ENCODE measurements at regions not wholly inside any gene's neighbourhood (a gene's known extent, or its start where the extent isn't known, plus 50 kb on each side); places are given as distances from the start of the nearest gene placed in this dataset.

GRCh38 chr13:33953203-33953602, 135.3 kb downstream of the RFC3 start:
- DNase-seq (ENCODE audit: low read depth, low spot score), result no peak

- no peak for DNase-seq (ENCODE audit: low read depth, low spot score)
Observed at GRCh38 chr13:33953781-33954180, 135.8 kb downstream of the RFC3 start.

GRCh38 chr13:33956346-33956745, 138.4 kb downstream of the RFC3 start:
- no peak for DNase-seq (ENCODE audit: low read depth, low spot score)

- no peak for DNase-seq (ENCODE audit: low read depth, low spot score)
Observed at GRCh38 chr13:33957497-33957905, 139.6 kb downstream of the RFC3 start.

GRCh38 chr13:33958964-33959363, 141.0 kb downstream of the RFC3 start:
- no peak for DNase-seq (ENCODE audit: low read depth, low spot score)

- no peak for DNase-seq (ENCODE audit: low read depth, low spot score)
Observed at GRCh38 chr13:33963134-33963533, 145.2 kb downstream of the RFC3 start.

- DNase-seq (ENCODE audit: low read depth, low spot score), result no peak
Observed at GRCh38 chr13:33963895-33964294, 145.9 kb downstream of the RFC3 start.

- DNase-seq (ENCODE audit: low read depth, low spot score), result no peak
Observed at GRCh38 chr13:33968520-33969507, 150.9 kb downstream of the RFC3 start.

- no peak for DNase-seq (ENCODE audit: low read depth, low spot score)
Observed at GRCh38 chr13:33970746-33971561, 153.0 kb downstream of the RFC3 start.

- no peak for DNase-seq (ENCODE audit: low read depth, low spot score)
Observed at GRCh38 chr13:33971562-33971819, 153.5 kb downstream of the RFC3 start.

GRCh38 chr13:33973194-33973593, 155.2 kb downstream of the RFC3 start:
- no peak for DNase-seq (ENCODE audit: low read depth, low spot score)

GRCh38 chr13:33976965-33977364, 159.0 kb downstream of the RFC3 start:
- no peak for DNase-seq (ENCODE audit: low read depth, low spot score)

- DNase-seq (ENCODE audit: low read depth, low spot score), result no peak
Observed at GRCh38 chr13:33978653-33979052, 160.7 kb downstream of the RFC3 start.

GRCh38 chr13:33992881-33993336, 175.0 kb downstream of the RFC3 start:
- DNase-seq (ENCODE audit: low read depth, low spot score), result no peak

- no peak for DNase-seq (ENCODE audit: low read depth, low spot score)
Observed at GRCh38 chr13:33994198-33994597, 176.2 kb downstream of the RFC3 start.

- DNase-seq (ENCODE audit: low read depth, low spot score), result no peak
Observed at GRCh38 chr13:33994826-33995502, 177.0 kb downstream of the RFC3 start.

- no peak for DNase-seq (ENCODE audit: low read depth, low spot score)
Observed at GRCh38 chr13:33996636-33997035, 178.7 kb downstream of the RFC3 start.

GRCh38 chr13:33997574-33997973, 179.6 kb downstream of the RFC3 start:
- no peak for DNase-seq (ENCODE audit: low read depth, low spot score)

GRCh38 chr13:33999811-34000605, 182.1 kb downstream of the RFC3 start:
- DNase-seq (ENCODE audit: low read depth, low spot score), result no peak

- DNase-seq (ENCODE audit: low read depth, low spot score), result no peak
Observed at GRCh38 chr13:34000955-34001354, 183.0 kb downstream of the RFC3 start.

- no peak for DNase-seq (ENCODE audit: low read depth, low spot score)
Observed at GRCh38 chr13:34001389-34001788, 183.4 kb downstream of the RFC3 start.
